ENCODE measurements at regions not wholly inside any gene's neighbourhood (a gene's known extent, or its start where the extent isn't known, plus 50 kb on each side); places are given as distances from the start of the nearest gene placed in this dataset.

DNA sequence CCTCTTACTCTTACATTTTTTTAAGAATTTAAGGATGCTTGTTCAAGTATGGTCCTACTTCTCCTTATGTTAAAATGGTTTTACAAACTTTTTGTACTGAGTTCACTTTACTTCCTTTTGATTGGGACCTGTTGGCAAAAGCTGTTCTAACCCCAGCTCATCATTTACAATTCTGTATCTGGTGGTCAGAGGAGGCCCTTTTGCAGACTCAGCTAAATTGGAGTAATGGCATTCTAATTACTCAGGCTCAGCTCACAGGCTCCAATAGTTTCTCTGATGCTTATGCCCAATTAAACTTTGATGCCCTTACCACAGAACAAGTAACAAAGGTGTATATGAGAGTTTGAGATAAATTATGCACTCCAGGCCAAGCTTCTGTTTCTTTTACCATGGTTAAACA lies 1632.0 kb downstream of the UQCRFS1 start:
- no peak for DNase-seq

Data from CD4-positive, alpha-beta T cell treated with Interleukin-21 for 1 hour (primary cell).